ENCODE measurements at regions not wholly inside any gene's neighbourhood (a gene's known extent, or its start where the extent isn't known, plus 50 kb on each side); places are given as distances from the start of the nearest gene placed in this dataset.

- Histone ChIP-seq H3K4me1 (ENCODE audit: control insufficient read depth in 1 of 2, insufficient read depth in 2 of 2, low read length in 2 of 2) (no peaks in the 10 kb centered on the region), H3K27ac (ENCODE audit: low read depth, low read length) (no peak overlapping the region), H4K20me1 (ENCODE audit: insufficient read depth) (no peaks in the 10 kb centered on the region), H3K27me3 (ENCODE audit: insufficient read depth, low read length) (no peaks in the 10 kb centered on the region), H3K79me2 (ENCODE audit: insufficient read depth, low read length) (no peaks in the 10 kb centered on the region), H3K4me3 (replicated peaks in 1 of 2; ENCODE audit: low read depth in 1 of 2, low read length in 2 of 2) (no peak overlapping the region), H3K9me2 (ENCODE audit: insufficient read depth) (no peaks in the 10 kb centered on the region), H3K9me3 (ENCODE audit: control insufficient read depth in 1 of 2, insufficient read depth in 1 of 2, low read depth in 1 of 2, low read length in 2 of 2) (peaks cover 9 to 12% of the 10 kb centered on the region in 2 experiments; a peak in 3 of 4 replicates), H3K9ac (ENCODE audit: low read length) (no peak overlapping the region), H2AFZ (ENCODE audit: low read depth, low read length, poor library complexity, severe bottlenecking) (no peak overlapping the region), H3K4me2 (ENCODE audit: low read length) (no peak overlapping the region), H3K36me3 (ENCODE audit: control insufficient read depth in 1 of 2, insufficient read depth in 2 of 2, low read length in 2 of 2) (no peaks in the 10 kb centered on the region)
- DNase-seq (ENCODE audit: low read depth, low spot score), result no peak
- intact Hi-C loops (cut with micrococcal nuclease), result no loop called here
- TF ChIP-seq ZFX (IDR thresholded peaks at IDR 0.05), result no peak
- TF ChIP-seq ATF3 (IDR thresholded peaks at IDR 0.05), result no peak
- TF ChIP-seq SP1 (IDR thresholded peaks at IDR 0.05; ENCODE audit: low read depth), result no peak
- TF ChIP-seq SIN3A (IDR thresholded peaks at IDR 0.05; ENCODE audit: low read depth), result no peak
- no peak for TF ChIP-seq EZH2 (IDR thresholded peaks at IDR 0.05)
- CTCF ChIA-PET, result no interaction called here
- POLR2A ChIA-PET, result no interaction called here
- BruUV-seq (replicated peaks), result no TSS peak
- ATAC-seq, result no peak
- RAD21 ChIA-PET (ENCODE audit: low non-redundant PET in 1 of 2, low total read pairs in 2 of 2, uncharacterized antibody in 2 of 2, unreplicated experiment in 2 of 2), result no interaction called here
Measured at GRCh38 chr3:95134693-95135413, 1072.0 kb downstream of the NSUN3 start.

GRCh38 chr3:95148107-95148506, 1085.2 kb downstream of the NSUN3 start:
- ChIA-PET RAD21 (ENCODE audit: low non-redundant PET in 1 of 2, low total read pairs in 2 of 2, uncharacterized antibody in 2 of 2, unreplicated experiment in 2 of 2) (no interaction called here), POLR2A (no interaction called here), CTCF (no interaction called here)
- H3K9ac ChIP-seq (ENCODE audit: low read length), result no peak overlapping the region
- H3K79me2 ChIP-seq (ENCODE audit: insufficient read depth, low read length), result no peaks in the 10 kb centered on the region
- no peaks in the 10 kb centered on the region for H4K20me1 ChIP-seq (ENCODE audit: insufficient read depth)
- intact Hi-C loops (cut with micrococcal nuclease), result no loop called here
- H3K4me1 ChIP-seq (ENCODE audit: control insufficient read depth in 1 of 2, insufficient read depth in 2 of 2, low read length in 2 of 2), result no peaks in the 10 kb centered on the region
- no peak overlapping the region for H3K27ac ChIP-seq (ENCODE audit: low read depth, low read length)
- H3K36me3 ChIP-seq (ENCODE audit: control insufficient read depth in 1 of 2, insufficient read depth in 2 of 2, low read length in 2 of 2), result no peaks in the 10 kb centered on the region
- TF ChIP-seq SIN3A (IDR thresholded peaks at IDR 0.05; ENCODE audit: low read depth) (no peak), POLR2AphosphoS5 (IDR thresholded peaks at IDR 0.05; ENCODE audit: low read depth, low read length) (no peak), EGR1 (IDR thresholded peaks at IDR 0.05; ENCODE audit: low read depth) (no peak), EZH2 (IDR thresholded peaks at IDR 0.05) (no peak), FOSL1 (IDR thresholded peaks at IDR 0.05; ENCODE audit: low read depth) (no peak), CBX3 (IDR thresholded peaks at IDR 0.05; ENCODE audit: low read depth) (no peak), RAD21 (IDR thresholded peaks at IDR 0.05; ENCODE audit: low read depth) (no peak), JUND (IDR thresholded peaks at IDR 0.05) (no peak), SP1 (IDR thresholded peaks at IDR 0.05; ENCODE audit: low read depth) (no peak)
- no peaks in the 10 kb centered on the region for H3K27me3 ChIP-seq (ENCODE audit: insufficient read depth, low read length)
- DNase-seq (ENCODE audit: low read depth, low spot score) (no peak), ATAC-seq (no peak)
- H3K9me3 ChIP-seq (ENCODE audit: control insufficient read depth in 1 of 2, insufficient read depth in 1 of 2, low read depth in 1 of 2, low read length in 2 of 2), result peaks cover 3 to 12% of the 10 kb centered on the region in 2 experiments; a peak in 2 of 4 replicates
- no peak overlapping the region for H2AFZ ChIP-seq (ENCODE audit: low read depth, low read length, poor library complexity, severe bottlenecking)
- no TSS peak for BruUV-seq (replicated peaks)
- no peak overlapping the region for H3K4me2 ChIP-seq (ENCODE audit: low read length)
- no peaks in the 10 kb centered on the region for H3K9me2 ChIP-seq (ENCODE audit: insufficient read depth)
- H3K4me3 ChIP-seq (replicated peaks in 1 of 2; ENCODE audit: low read depth in 1 of 2, low read length in 2 of 2), result no peak overlapping the region
